ENCODE measurements at regions not wholly inside any gene's neighbourhood (a gene's known extent, or its start where the extent isn't known, plus 50 kb on each side); places are given as distances from the start of the nearest gene placed in this dataset.
"Not testable (repeated sequence)": the region's sequence is repeated elsewhere in the genome, so short reads cannot be mapped to it uniquely, and the experiment has no call there.

DNA sequence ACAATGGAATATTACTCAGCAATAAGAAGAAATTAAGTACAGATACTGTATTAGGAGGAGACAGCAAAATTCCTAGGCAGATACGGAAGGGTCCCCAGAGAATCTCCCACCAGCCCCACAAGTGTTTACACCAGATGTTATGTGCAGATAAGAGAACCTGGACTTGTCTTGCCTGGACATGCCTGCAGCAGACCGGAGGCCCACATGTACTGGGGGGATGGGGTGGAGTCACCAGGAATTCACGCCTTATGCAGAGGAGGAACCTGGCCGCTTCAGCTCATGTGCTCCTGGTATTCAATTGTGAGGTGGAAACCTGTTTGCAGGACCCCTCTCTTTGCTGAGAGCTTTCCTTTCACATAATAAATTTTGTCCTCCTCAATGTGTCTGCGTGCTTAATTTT is 586.3 kb upstream of the DEFB115 start:
- TF ChIP-seq, protein P1, sequence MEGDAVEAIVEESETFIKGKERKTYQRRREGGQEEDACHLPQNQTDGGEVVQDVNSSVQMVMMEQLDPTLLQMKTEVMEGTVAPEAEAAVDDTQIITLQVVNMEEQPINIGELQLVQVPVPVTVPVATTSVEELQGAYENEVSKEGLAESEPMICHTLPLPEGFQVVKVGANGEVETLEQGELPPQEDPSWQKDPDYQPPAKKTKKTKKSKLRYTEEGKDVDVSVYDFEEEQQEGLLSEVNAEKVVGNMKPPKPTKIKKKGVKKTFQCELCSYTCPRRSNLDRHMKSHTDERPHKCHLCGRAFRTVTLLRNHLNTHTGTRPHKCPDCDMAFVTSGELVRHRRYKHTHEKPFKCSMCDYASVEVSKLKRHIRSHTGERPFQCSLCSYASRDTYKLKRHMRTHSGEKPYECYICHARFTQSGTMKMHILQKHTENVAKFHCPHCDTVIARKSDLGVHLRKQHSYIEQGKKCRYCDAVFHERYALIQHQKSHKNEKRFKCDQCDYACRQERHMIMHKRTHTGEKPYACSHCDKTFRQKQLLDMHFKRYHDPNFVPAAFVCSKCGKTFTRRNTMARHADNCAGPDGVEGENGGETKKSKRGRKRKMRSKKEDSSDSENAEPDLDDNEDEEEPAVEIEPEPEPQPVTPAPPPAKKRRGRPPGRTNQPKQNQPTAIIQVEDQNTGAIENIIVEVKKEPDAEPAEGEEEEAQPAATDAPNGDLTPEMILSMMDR (conservative IDR thresholded peaks at IDR 0.05 in 1 of 2, IDR thresholded peaks at IDR 0.05 in 1 of 2; ENCODE audit: low read depth in 1 of 2, low read length in 2 of 2): not testable (repeated sequence)
- TF ChIP-seq EZH2 (IDR thresholded peaks at IDR 0.05; ENCODE audit: low read length, missing control alignments): not testable (repeated sequence)

All from fibroblast of lung (primary cell).